ENCODE measurements at regions not wholly inside any gene's neighbourhood (a gene's known extent, or its start where the extent isn't known, plus 50 kb on each side); places are given as distances from the start of the nearest gene placed in this dataset.
"Not testable (repeated sequence)": the region's sequence is repeated elsewhere in the genome, so short reads cannot be mapped to it uniquely, and the experiment has no call there.

GRCh38 chr10:33483816-33484190, 149.3 kb upstream of the NRP1 start:
- no peak for TF ChIP-seq CTCF (IDR thresholded peaks at IDR 0.05; ENCODE audit: extremely low read depth, insufficient read depth, missing control alignments)
- in situ Hi-C loops (cut with MboI; ENCODE audit: low pct_unique_long_range_greater_than_20kb, low sequenced_read_pairs, unreplicated experiment), result no loop called here
- DNase-seq (ENCODE audit: low spot score), result no peak

- in situ Hi-C loops (cut with MboI; ENCODE audit: low pct_unique_long_range_greater_than_20kb, low sequenced_read_pairs, unreplicated experiment), result no loop called here
- DNase-seq (ENCODE audit: low spot score), result no peak
- no peak for TF ChIP-seq CTCF (IDR thresholded peaks at IDR 0.05; ENCODE audit: extremely low read depth, insufficient read depth, missing control alignments)
These were observed 148.8 kb upstream of the NRP1 start for GRCh38 chr10:33483124-33483815.

GRCh38 chr10:33482486-33482885, 148.0 kb upstream of the NRP1 start:
- in situ Hi-C loops (cut with MboI; ENCODE audit: low pct_unique_long_range_greater_than_20kb, low sequenced_read_pairs, unreplicated experiment), result no loop called here
- no peak for DNase-seq (ENCODE audit: low spot score)
- no peak for TF ChIP-seq CTCF (IDR thresholded peaks at IDR 0.05; ENCODE audit: extremely low read depth, insufficient read depth, missing control alignments)

DNA sequence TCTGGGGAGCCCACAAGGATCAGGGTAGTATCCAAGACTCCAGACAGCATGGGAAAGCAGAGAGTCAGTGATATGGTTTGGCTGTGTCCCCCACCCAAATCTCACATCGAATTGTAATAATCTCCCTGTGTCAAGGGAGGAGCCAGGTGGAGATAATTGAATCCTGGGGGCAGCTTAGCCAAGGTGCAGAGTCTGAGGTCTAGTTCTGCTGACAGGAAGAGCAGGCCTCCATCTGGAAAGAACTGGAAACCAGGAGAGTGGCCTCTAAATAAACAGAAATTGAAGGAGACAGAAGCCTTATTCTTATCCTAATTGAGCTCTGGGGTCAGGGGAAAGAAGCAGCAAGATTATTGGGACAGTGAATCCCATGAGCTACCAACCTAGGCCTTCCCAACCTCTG, 146.7 kb upstream of the NRP1 start:
- TF ChIP-seq CTCF (IDR thresholded peaks at IDR 0.05; ENCODE audit: extremely low read depth, insufficient read depth, missing control alignments), result no peak
- no peak for DNase-seq (ENCODE audit: low spot score)
- in situ Hi-C loops (cut with MboI; ENCODE audit: low pct_unique_long_range_greater_than_20kb, low sequenced_read_pairs, unreplicated experiment), result no loop called here

GRCh38 chr10:33480417-33480816, 145.9 kb upstream of the NRP1 start:
- in situ Hi-C loops (cut with MboI; ENCODE audit: low pct_unique_long_range_greater_than_20kb, low sequenced_read_pairs, unreplicated experiment); DNase-seq (ENCODE audit: low spot score): not testable (repeated sequence)

DNA sequence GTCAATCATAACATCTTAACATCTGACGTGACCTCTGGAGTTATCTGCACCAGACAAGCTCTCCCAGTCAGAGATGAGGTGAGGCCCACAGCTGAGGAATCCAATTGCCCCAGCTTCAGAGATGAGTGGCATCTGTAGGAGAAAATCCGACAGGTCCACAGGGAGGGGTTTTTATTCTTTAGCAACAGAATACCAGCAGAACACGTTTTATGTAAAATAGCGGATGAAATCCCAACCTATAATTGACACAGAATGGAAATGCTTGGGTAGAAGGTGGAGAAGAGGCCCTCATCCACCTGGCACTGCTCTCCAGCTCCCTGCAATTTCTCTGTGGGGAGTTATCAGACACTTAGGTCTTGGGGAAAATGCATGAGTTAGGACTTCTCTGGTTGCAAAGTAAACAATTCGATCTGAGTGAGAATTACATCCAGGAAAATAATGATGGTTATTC, 144.2 kb upstream of the NRP1 start:
- in situ Hi-C loops (cut with MboI; ENCODE audit: low pct_unique_long_range_greater_than_20kb, low sequenced_read_pairs, unreplicated experiment), result no loop called here
- TF ChIP-seq CTCF (IDR thresholded peaks at IDR 0.05; ENCODE audit: extremely low read depth, insufficient read depth, missing control alignments), result no peak
- DNase-seq (ENCODE audit: low spot score), result no peak

- in situ Hi-C loops (cut with MboI; ENCODE audit: low pct_unique_long_range_greater_than_20kb, low sequenced_read_pairs, unreplicated experiment), result no loop called here
- no peak for DNase-seq (ENCODE audit: low spot score)
- no peak for TF ChIP-seq CTCF (IDR thresholded peaks at IDR 0.05; ENCODE audit: extremely low read depth, insufficient read depth, missing control alignments)
These were observed 143.7 kb upstream of the NRP1 start for GRCh38 chr10:33478089-33478674.
